B cell (primary cell): ENCODE measurements at regions not wholly inside any gene's neighbourhood (a gene's known extent, or its start where the extent isn't known, plus 50 kb on each side); places are given as distances from the start of the nearest gene placed in this dataset.

Source experiments
- ATAC-seq: fragments of 200-7000 bp; cut with Tn5 transposase; one replicate; pipeline ENCODE4 v1.10.0; 2021; ENCODE audit warnings: low read depth, mild to moderate bottlenecking, moderate number of reproducible peaks, moderate library complexity
- CTCF ChIA-PET: fragments of 350-600 bp; sonication (Branson Sonifier 250); formaldehyde crosslinking; loops from one replicate; lab custom pipeline; 2021; ENCODE audit warnings: antibody characterized with exemption, inconsistent platforms; lab: Charles Lee
- POLR2A ChIA-PET: fragments of 350-600 bp; sonication (Branson Sonifier 250); formaldehyde crosslinking; loops from one replicate; lab custom pipeline; 2021; ENCODE audit warnings: antibody characterized with exemption; lab: Charles Lee
- DNase-seq: peaks from one replicate; pipeline ENCODE4 v3.0.0; 2013
- H2AFZ ChIP-seq: 2 replicates; pipeline ENCODE4 v1.6.1; 2012; ENCODE audit warnings: mild to moderate bottlenecking, low read depth, low read length; ENCODE audit not compliant: insufficient read depth, poor library complexity, severe bottlenecking
- H3K27ac ChIP-seq, 2 donors: 1 replicate in 1 of 2; 2 replicates in 1 of 2; pipeline ENCODE4 v1.5.1; 2012 to 2013; ENCODE audit warnings: low read length in 2 of 2, mild to moderate bottlenecking in 2 of 2, moderate library complexity in 1 of 2
- H3K27me3 ChIP-seq, 4 experiments: fragments of 200-600 bp in 1 of 4; sonication (generic) in 1 of 4; replicated peaks in 1 of 4; 1 replicate in 2 of 4; 2 replicates in 2 of 4; pipeline versions ENCODE4 v1.6.1 to v1.7.0; 2013 to 2016; ENCODE audit warnings: low read length in 3 of 4, mild to moderate bottlenecking in 2 of 4, mixed read lengths in 1 of 4, moderate library complexity in 1 of 4; ENCODE audit not compliant: insufficient read depth in 4 of 4, control insufficient read depth in 3 of 4; ENCODE audit errors: control extremely low read depth in 1 of 4
- H3K36me3 ChIP-seq, 2 experiments: replicated peaks in 1 of 2; 1 replicate in 1 of 2; 2 replicates in 1 of 2; pipeline versions ENCODE4 v1.6.1 to v1.7.1; 2013; ENCODE audit warnings: low read length in 1 of 2; ENCODE audit not compliant: insufficient read depth in 2 of 2, control insufficient read depth in 1 of 2; ENCODE audit errors: control extremely low read depth in 1 of 2, extremely low read depth in 1 of 2
- H3K4me1 ChIP-seq, 2 donors: fragments of 200-600 bp in 1 of 2; sonication (generic) in 1 of 2; 1 replicate in 1 of 2; 2 replicates in 1 of 2; pipeline versions ENCODE4 v1.5.1 to v1.6.1; 2013 to 2017; ENCODE audit warnings: low read length in 2 of 2; ENCODE audit not compliant: control insufficient read depth in 2 of 2, insufficient read depth in 2 of 2
- H3K4me2 ChIP-seq: replicated peaks from 2 replicates; pipeline ENCODE3; 2012; ENCODE audit warnings: mild to moderate bottlenecking, low read depth, low read length; ENCODE audit not compliant: poor library complexity, severe bottlenecking
- H3K4me3 ChIP-seq, 5 experiments: fragments of 200-600 bp in 1 of 5; sonication (generic) in 1 of 5; 1 replicate in 3 of 5; 2 replicates in 2 of 5; pipeline versions ENCODE4 v1.5.1 to v1.7.0; 2011 to 2016; ENCODE audit warnings: low read length in 4 of 5, mild to moderate bottlenecking in 4 of 5, low read depth in 2 of 5, control low read depth in 1 of 5, moderate library complexity in 1 of 5; ENCODE audit not compliant: insufficient read depth in 1 of 5; ENCODE audit errors: control extremely low read depth in 1 of 5, extremely low read depth in 1 of 5
- H3K79me2 ChIP-seq: fragments of 200-600 bp; sonication (generic); one replicate; pipeline ENCODE4 v1.6.0; 2016; ENCODE audit warnings: low read length; ENCODE audit not compliant: control insufficient read depth, insufficient read depth
- H3K9ac ChIP-seq: fragments of 200-600 bp; sonication (generic); 2 replicates; pipeline ENCODE4 v1.6.1; 2017; ENCODE audit warnings: mild to moderate bottlenecking, low read length, moderate library complexity
- H3K9me3 ChIP-seq, 3 donors: one replicate each; pipeline versions ENCODE4 v1.6.1 to v1.7.1; 2013; ENCODE audit warnings: low read length in 2 of 3; ENCODE audit not compliant: control insufficient read depth in 2 of 3, insufficient read depth in 1 of 3; ENCODE audit errors: control extremely low read depth in 1 of 3
- H4K20me1 ChIP-seq: 2 replicates; pipeline ENCODE4 v1.6.0; 2012; ENCODE audit warnings: mild to moderate bottlenecking, low read length; ENCODE audit not compliant: insufficient read depth, control insufficient read depth, poor library complexity, severe bottlenecking
- H3K27ac Mint-ChIP-seq: one replicate; pipeline ENCODE4 v1.8.0; 2021; ENCODE audit warnings: mixed read lengths
- H3K27me3 Mint-ChIP-seq: one replicate; pipeline ENCODE4 v1.8.0; 2021; ENCODE audit warnings: mixed read lengths
- H3K4me1 Mint-ChIP-seq: one replicate; pipeline ENCODE4 v1.8.0; 2021; ENCODE audit warnings: mixed read lengths
- H3K4me3 Mint-ChIP-seq: one replicate; pipeline ENCODE4 v1.8.0; 2021; ENCODE audit warnings: mixed read lengths
- H3K9me3 Mint-ChIP-seq: one replicate; pipeline ENCODE4 v1.8.0; 2022; ENCODE audit warnings: mixed read lengths; ENCODE audit not compliant: insufficient read depth
- CTCF ChIP-seq: fragments of 200-600 bp; IDR thresholded peaks from one replicate; pipeline ENCODE4 v1.8.0; 2022; ENCODE audit warnings: antibody characterized with exemption, mild to moderate bottlenecking
- EZH2 ChIP-seq: IDR thresholded peaks from 2 replicates; pipeline ENCODE4 v1.6.1; 2012; ENCODE audit warnings: borderline replicate concordance, low read depth, mild to moderate bottlenecking, moderate library complexity, low read length; ENCODE audit not compliant: insufficient read depth, poor library complexity, severe bottlenecking
- WGBS: methylation state at CpG from one replicate; pipeline ENCODE4 v1.1.5; 2013; ENCODE audit warnings: missing lambda C conversion rate; ENCODE audit not compliant: insufficient coverage; 5-methylcytosine and 5-hydroxymethylcytosine counted together
- intact Hi-C: fragments of 100-400 bp; cut with micrococcal nuclease; formaldehyde crosslinking; loops from one replicate; pipeline ENCODE4 v1.10.0; 2022

DNA sequence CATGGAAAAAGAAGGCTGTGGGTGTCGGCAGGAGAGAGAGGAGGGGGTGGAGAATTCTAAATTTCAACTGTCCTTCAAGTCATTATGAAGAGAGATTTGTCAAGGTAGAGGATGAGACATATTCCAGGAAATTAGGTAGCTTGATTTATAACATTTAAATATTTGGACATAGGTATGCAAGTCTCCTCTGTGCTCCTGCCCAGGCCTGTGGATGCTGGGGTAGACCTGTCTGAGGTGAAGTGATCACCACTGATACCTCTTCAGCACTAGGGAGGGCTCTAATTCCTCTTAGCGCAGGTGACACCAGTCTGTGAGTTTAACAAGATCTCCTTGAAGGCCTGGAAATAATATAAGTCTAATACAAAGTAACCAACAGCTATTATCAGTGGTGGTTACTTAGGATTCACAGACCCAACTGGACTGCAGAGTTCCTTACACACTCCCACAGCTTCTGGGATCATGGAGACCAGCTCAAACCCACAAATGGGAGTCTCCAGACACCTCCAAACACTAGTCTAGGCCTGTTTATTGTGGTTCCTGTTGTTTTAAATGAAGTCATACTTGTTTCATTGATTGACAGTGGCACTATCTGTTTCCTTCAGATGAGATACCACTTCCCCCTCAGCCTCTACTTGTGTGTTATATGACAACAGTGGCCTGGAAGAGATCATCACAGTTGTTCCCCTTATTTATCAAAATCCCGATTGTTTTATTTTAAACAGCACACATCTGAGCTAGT, 104.1 kb upstream of the ITPRID2 start:
- H3K4me1 ChIP-seq, result no peaks in the 10 kb centered on the region
- no peak for ATAC-seq
- H3K9ac ChIP-seq, result no peak overlapping the region
- H3K27me3 ChIP-seq, result no peaks in the 10 kb centered on the region
- no peak overlapping the region for H3K27ac ChIP-seq
- no peak overlapping the region for H2AFZ ChIP-seq
- H3K4me2 ChIP-seq, result no peak overlapping the region
- POLR2A ChIA-PET, result no interaction called here
- no peak for TF ChIP-seq EZH2
- no peak for TF ChIP-seq CTCF
- CTCF ChIA-PET, result interaction anchor here (0.7 kb wide), 1 partner anchor 1585 kb away, joined by 7 read pairs; no protein-coding TSS in a partner anchor
- no peaks in the 10 kb centered on the region for H4K20me1 ChIP-seq
- intact Hi-C loops, result no loop called here
- Mint-ChIP-seq H3K4me3 (no peak overlapping the region), H3K9me3 (no peaks in the 10 kb centered on the region), H3K27ac (no peak overlapping the region), H3K4me1 (no peaks in the 10 kb centered on the region), H3K27me3 (peaks cover 14% of the 10 kb centered on the region)
- DNase-seq, result no peak
- H3K36me3 ChIP-seq, result no peaks in the 10 kb centered on the region
- H3K4me3 ChIP-seq, result no peak overlapping the region
- no peaks in the 10 kb centered on the region for H3K9me3 ChIP-seq
- WGBS, result 100% methylated on average over 1 of the region's 3 CpGs
- no peaks in the 10 kb centered on the region for H3K79me2 ChIP-seq

DNA sequence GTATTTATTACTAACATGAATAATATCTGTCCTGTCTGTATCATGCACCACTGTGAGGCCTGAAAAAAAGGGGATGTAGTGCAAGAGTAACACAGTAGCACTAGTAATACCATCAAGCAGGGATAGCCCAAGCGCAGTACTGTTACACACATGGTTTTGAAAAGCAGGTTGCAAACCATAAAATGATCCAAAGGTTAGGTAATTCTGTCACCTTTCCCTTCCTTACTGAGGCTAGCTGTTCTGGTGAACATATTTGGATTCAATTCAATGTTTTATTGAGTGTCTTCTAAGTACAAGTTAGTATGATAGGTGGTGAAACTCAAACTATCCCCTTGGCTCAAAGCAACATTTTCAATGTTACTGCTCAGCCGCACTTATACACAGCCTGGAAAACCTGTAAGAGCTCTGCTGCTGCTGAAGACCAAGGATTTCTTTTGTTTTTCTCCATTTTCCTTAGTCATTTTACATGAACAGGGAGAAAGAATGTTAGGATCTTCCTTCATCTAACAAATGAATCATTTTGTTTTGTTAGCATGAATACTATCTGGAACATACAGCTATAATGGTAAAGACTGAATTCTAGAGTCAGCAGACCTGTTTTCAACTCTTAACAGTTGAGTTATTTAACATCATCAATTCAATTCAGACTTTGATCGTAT, 102.5 kb upstream of the ITPRID2 start:
- Mint-ChIP-seq H3K4me3 (no peak overlapping the region), H3K27me3 (peaks cover 11% of the 10 kb centered on the region), H3K9me3 (peaks cover 5% of the 10 kb centered on the region), H3K4me1 (no peaks in the 10 kb centered on the region), H3K27ac (no peak overlapping the region)
- Histone ChIP-seq H3K9me3 (no peaks in the 10 kb centered on the region), H3K4me2 (no peak overlapping the region), H2AFZ (no peak overlapping the region), H3K79me2 (no peaks in the 10 kb centered on the region), H3K4me3 (no peak overlapping the region), H3K4me1 (no peaks in the 10 kb centered on the region), H3K9ac (no peak overlapping the region), H3K27me3 (no peaks in the 10 kb centered on the region), H3K27ac (no peak overlapping the region), H4K20me1 (no peaks in the 10 kb centered on the region), H3K36me3 (no peaks in the 10 kb centered on the region)
- DNase-seq (no peak), ATAC-seq (no peak)
- ChIA-PET CTCF (interaction anchor here (0.7 kb wide), 1 partner anchor 72 kb away, joined by 3 read pairs; no protein-coding TSS in a partner anchor), POLR2A (no interaction called here)
- WGBS, result no CpG with 5 or more reads among the region's 3 CpGs
- no peak for TF ChIP-seq EZH2
- TF ChIP-seq CTCF, result no peak
- intact Hi-C loops, result no loop called here
